Inflammatory macrophage treated with lipopolysaccharide for 1 hour (primary cell): ENCODE measurements at regions not wholly inside any gene's neighbourhood (a gene's known extent, or its start where the extent isn't known, plus 50 kb on each side); places are given as distances from the start of the nearest gene placed in this dataset.

Experiments
- DNase-seq, 2 donors: peaks; one replicate each; pipeline ENCODE4 v3.0.0-alpha.2; 2020 to 2022

DNA sequence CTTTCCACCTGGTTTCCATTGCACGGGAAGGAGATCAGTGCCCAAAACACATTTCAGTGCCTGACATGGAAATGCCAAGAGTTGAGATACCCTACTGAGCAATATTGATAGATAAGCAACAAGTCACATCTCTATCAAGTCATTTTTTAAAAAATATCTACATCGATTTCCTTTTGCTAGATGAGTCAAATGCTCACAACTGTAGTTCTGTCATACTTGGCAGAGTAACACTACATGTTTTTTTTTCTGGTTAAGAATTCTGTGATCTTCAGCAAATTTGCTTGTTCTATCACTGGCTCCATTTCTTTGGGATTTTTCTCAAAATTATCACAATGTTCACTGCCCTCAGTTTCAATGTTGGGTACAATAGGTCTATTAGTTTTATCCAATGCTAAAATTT is 145.4 kb downstream of the ZC3H11B start:
- DNase-seq, result no peak

DNA sequence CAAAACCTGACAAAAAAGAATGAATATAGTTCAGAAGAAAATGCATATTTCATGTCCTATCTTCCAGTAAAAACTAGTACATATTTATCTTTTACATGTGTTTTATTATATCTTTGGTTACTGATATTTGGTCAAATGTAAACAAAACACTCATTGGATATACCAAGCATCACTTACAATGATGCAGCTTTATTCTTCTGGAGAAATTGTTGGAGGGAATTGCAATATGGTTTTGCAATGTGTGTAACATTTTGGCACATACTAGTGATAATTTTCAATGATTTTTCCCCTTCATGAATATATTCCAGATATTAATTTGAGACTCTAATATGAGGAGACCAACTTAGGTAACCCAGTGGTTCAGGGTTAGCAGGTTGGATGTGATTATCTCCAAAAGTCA is 146.1 kb downstream of the ZC3H11B start:
- DNase-seq, result no peak

DNA sequence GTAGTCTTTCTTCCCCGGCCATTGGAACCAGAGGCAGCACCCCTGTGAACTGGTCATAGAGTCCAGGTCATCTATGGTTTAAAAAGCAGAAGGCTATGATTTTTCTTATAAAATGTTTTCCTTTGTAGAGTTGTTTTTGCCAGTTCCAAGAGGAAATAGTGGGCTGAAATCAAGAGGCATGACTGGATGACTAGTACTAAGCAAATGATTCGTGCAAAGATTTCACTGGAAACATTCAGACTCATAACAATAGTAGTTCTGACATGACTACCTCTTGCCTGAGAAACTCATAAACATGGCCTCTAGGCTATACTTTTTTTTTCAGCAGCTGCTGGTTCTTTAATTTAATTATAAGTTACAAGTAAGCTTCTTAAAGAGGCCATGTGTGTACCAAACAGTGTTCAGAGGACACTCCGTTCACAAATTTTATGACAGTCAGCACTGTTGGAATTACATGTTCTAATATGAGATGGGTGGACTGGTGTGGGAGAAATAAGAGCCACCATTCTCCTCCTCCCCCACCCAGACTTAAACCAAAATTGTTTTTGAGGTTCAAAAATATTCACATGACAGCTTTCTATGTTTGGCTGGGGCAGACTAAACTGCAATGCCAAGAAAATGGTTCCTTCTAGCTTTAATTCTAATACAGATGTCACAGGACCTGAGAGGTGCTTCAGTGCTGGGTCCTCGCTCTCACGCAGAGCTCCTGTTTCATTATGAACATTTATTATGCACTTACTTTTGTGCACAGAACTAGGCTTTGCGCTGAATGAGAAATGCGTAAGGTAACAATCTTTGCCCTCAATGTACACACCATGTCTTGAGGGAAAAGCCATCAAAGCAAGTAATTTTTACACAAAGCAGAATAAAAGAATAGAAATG is 147.5 kb downstream of the ZC3H11B start:
- DNase-seq, result peak; percentile 46 to 76

DNA sequence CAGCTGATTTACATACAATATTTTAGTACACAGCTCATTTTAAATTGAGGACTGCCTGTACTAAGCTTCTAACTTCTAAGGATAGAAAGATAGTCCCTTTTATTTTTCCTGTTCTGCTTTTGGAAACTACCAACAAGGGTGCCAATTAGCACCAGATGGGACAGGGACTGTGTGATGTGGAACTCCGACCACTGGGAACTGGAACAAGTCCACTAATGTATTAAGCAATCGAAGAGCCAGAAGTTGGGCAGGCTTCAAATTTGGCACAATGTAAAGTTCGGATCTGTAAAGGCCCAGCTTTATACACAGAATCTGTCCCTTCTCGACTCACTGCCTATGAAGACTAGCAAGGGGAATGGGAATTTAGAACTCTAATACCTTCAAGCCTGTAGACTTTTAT is 149.3 kb downstream of the ZC3H11B start:
- no peak for DNase-seq

DNA sequence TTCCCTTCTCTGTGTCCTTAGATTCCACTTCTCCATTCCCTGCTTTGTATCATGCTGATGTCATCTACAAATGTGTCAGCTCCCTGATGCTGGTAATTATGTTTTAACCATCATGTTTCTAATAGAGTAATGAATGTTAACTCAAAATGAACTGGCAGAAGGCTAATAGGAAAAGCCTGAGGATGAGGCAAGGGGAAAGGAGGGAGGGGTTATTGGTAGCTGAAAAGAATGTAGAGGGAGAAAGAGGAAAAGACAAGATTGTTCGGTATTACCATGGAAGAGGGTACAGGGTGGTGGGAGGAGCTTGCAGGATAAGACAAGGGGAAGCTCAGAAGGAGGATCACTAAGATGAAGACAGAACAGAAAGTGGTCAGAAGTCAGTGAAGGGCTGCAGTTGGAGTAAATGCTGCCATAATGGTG is 150.9 kb downstream of the ZC3H11B start:
- DNase-seq, result peak; percentile 40 to 44

DNA sequence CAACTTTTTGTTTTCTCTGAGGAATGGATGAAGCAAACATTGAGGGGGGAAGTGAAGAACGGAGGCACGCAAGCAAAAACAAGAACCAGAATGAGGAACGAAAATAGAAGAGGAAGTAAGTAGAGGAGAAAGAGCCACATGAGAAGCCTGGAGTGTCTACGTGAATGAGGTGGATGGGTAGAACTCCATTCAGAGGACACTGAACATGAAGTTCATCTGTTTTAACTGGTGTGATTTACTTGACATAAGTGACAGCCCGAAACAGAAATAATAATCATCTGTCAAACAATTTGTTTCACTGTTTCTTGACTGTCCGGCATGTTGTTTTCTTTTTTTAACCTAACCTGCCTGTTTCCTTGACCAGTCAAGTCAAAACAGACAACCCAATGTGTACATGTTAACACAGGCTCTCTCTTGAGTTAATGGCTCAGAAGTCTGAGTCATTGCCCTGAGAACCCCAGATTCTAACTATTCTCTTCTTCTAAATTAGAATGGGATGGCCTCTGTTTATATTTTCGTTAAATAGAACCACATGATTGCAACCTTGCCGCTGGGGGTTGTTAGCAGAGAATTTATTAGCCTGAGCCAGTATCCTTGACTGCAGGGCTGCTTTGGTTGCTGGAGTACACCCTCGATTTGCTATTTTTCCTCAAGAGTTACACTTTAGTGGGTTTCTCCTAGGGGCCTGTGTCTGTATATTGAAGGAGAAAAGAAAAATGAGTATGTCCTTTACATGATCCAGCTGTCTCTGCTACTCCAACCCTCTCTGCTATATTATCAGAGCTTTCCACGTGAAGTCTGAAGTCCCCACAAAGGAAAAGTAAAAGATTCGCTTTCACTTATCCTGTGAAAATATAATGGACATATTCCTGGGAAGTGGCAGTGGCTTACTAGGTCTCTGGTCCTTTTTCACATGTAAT is 151.7 kb downstream of the ZC3H11B start:
- DNase-seq, result peak; percentile 67 to 81

DNA sequence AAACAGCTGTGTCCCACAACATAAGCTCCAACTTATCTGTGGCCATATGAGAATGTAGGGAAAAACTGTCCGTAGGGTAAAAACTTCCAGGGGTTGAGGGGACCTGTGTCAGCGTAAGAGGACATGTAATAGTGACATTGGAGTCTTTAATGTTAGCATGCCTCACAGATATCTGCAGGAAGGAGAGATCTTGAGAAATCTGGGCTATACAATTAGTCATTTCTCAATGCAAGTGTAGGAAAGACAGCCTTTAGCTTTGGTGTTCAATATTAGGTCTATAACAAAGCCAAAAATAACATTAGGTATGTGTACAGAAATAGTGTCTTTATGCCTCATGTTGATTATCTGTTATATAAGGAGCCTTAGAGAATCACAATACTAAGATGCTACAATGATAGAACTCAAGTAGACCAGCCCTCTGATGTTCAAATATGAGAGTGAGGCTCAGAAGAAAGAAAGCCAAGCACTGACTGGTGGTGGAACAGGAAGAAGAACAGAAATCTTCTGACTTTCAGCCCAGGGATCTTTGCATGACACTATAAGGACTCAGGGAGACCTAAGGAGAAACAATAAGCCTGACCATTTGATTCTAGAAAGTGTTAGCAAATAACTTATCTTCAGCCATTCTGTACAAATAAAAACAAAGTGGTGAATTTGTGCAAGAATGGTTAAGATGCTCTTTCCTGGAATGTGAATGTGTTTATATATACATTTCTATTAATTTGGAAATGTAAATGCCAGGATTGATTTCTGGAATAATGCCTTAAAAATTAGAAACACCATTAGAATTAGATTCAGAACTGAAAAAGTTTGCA is 152.6 kb downstream of the ZC3H11B start:
- DNase-seq, result peak; percentile 27 to 28

DNA sequence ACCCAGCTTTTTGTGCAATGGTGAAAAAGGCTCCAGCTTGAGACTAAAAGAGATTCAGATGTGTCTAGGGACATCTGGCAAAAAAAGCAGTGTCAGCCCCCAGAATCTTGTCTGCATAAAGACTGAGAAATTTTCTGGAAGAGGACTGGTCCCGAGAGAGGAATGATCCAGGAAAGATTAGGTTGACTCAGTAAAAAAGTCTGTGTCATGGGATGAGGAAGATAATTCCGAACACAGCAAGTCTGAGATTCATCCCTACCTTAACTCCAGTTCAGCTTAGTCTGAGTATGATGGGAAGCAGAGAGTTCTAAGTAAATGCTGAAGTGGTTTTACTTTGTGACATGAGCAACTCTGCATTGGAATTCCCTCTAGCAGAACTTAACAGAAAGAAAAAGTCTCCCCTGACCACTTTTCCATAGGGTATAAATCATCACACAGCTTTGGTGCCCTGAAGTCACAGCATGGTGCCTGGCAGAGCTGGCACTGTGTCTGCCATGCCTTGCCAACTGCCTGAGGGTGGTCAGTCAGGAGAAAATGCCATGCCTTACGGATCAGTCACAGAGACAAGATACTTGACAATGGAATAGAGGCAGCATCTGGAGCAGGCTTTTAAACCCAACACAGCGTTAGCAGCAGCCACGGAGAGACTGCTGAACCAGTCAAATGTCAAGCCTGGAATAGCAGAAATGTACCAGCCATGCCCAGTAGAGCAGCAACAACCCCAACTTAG is 153.4 kb downstream of the ZC3H11B start:
- peak in 1 of 2 donors; percentile 6 for DNase-seq

DNA sequence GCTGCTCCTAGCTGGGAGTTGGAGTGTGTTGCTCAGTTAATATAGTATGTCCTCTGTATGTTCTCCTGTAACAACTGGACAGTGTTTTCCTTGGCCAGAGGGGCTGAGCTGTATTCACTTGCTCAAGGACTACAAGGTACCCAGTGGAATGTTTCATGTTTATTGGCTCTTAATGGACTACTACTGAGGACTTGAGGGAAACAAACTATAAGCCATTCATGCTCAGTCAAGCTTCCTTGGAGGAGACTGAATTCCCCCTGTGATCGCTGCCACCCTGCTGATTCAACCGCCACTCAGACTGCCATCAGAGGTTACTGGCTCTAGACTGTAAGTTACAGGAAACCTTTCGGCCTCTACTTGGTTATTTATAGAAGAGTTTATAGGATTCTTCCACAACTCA is 166.6 kb downstream of the ZC3H11B start:
- no peak for DNase-seq

DNA sequence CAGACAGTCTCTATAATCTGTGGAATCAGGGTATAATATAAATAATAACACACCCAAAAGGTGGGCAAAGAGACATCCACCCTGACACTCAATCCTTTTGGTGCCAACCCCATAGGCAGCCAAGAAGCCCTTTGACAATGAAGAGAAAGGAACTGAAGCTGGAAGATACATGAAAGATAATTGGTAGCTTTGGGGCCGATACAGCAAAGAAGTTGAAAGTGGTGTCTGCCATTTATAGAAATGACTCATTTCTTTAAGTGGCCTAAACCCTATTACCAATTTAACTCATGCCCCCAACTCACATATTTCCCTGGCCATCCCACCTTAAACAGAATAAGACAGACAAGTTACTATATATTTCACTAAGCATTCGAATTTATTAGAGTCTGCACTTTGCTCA is 167.0 kb downstream of the ZC3H11B start:
- DNase-seq, result no peak

DNA sequence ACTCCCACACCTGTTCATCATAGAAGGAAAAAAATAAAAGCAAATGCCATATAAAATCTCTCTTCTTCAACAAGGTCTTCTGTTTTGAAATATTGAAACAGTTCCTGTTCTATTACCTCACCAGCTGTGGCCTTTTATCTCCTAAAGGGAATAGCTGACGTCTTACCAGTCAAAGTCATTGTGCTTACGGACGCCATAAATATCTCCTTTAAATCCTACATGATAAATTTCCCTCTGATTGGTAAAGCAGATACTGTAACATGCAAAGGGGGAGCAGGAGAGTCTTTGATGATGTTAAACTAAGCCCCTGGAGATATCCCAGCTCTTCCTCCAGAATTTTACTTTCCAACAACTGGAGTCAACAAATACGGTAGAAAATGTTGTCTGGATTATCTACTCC is 168.4 kb downstream of the ZC3H11B start:
- DNase-seq, result no peak

DNA sequence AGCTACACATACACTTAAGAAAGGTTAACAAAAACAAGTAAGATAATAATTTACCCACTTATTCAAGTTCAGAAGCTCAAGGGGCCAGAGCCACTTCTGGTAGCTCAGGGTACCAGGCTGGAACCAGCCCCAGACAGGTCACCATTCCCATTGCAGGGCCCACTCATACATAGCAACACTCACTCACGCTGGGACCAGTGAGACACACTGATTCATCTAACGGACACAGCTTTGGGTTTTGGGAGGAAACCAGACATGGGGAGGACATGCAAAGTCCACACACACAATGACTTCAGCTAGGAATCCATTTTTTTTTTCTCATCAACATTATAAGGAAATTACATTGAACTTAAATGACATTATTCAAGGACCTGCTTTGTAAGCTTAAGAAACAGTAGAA is 169.1 kb downstream of the ZC3H11B start:
- no peak for DNase-seq

DNA sequence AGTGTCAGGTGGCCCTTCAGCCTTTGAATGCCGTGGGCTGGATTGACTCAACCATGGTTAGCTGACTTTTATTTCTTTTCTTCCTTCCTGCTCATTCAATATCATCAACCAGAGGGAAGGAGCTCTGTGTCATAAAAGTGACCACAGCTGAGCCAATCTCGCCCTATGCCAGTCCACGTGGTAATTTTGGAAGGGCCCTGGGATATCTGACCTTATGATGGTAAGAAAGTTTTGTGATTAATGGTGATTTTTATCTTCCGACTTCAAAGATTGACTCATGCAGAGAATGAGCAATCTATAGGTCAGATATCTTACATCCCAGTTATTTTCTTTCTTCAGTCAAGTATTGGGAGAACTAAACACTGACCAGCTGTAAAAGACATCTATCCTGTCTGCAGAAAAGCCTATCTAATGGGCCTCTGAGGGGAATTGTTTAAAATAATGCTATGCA is 170.3 kb downstream of the ZC3H11B start:
- peak in 1 of 2 donors; percentile 7 for DNase-seq

DNA sequence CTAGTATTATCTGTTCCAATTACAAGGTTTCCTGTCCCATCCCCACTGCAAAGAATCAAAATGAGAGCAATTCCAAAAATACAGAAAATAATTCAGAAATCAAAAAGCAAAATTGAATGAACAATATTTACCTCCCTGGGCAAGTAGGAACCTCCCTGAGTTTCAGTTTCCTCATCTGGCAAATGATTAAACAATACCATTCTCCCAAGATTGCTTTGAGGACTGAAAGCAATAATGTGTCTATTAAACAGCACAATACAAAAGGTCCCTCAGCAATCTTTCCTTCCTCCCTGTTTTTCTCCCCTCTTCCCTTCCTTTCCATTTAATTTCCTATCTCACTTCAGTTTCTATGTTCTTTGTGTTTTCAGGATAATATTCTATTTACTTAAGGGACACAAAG is 171.0 kb downstream of the ZC3H11B start:
- DNase-seq, result no peak

DNA sequence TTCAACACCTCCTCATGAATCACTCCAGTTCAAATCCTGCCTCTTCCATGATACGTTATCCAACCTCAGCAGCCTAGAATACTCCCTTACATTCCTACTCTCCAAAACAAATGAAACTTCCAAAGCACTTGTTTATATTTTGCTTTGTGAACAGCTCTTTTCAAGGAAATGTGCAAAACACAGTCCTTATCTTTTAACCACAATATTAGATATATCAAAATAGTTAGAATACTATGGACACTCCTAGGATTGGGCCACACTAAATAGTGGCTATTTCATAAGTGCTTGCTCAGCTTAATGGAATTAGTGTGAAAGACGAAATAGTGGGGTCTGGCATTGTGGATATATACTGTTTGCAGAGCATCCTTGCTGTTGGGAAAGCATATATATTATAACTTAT is 173.5 kb downstream of the ZC3H11B start:
- no peak for DNase-seq

DNA sequence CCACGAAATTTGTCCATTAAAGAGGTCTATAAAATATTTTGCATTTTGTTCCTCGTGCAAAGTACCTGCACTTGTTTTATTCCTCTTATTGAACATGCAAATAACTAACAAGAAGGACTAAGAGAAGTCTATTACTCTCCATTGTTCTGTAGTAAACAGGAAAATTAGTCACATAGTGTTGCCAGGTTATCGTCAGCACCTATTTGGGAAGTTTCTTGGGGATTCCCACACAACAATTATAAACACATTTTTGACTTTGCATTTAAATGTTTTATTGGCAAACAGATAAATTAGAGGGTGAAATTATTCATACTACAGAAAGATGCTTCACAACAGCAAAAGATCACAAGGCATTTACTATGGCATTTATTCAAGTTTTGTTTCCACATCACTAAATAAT is 174.5 kb downstream of the ZC3H11B start:
- no peak for DNase-seq

DNA sequence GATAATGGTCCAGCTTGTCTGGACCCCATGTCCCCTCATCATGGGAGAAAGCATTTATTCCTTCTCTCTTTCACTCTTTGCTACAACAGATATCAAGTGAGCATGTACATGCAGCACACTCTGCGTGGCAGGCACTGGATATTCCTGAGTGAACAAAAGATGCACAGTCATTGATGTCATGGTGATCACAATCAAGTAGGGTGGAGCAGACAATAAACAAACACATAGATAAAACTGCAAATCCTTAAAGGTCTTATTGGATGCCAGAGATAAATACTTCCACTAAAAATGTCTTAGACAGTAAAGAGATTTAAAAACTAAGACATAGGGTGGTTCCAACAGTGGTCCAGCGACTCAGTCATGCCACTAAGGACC is 178.0 kb downstream of the ZC3H11B start:
- DNase-seq, result no peak

DNA sequence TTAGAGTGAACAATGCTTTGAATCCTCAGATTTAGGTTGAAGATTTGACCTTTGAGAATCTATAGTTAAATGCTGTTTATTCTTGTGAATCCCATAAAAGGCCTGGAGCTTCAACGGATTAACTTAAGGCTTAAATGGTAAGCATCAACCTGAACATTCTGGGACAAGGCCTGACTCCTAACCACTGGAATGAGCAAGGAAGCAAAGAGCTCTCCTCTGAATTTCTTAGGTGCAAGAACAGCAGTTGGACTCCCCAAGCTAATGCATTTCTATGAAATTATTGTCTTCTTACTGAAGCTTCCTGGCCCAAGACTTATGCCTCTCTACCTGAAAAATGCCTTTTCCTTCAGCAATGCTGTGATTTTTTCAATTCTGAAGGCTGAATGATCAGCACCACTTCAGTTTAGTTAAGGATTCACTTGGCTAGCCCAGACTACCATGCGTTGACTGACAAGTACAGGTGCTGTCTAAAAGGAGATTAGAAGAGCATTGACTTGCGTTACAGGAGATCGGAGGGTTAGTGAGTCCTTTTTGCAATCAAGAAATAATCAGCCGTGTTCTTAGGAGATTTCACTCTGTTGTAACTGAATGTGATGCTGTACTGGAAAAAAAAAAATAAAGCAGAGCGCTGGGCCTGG is 178.5 kb downstream of the ZC3H11B start:
- DNase-seq, result no peak

DNA sequence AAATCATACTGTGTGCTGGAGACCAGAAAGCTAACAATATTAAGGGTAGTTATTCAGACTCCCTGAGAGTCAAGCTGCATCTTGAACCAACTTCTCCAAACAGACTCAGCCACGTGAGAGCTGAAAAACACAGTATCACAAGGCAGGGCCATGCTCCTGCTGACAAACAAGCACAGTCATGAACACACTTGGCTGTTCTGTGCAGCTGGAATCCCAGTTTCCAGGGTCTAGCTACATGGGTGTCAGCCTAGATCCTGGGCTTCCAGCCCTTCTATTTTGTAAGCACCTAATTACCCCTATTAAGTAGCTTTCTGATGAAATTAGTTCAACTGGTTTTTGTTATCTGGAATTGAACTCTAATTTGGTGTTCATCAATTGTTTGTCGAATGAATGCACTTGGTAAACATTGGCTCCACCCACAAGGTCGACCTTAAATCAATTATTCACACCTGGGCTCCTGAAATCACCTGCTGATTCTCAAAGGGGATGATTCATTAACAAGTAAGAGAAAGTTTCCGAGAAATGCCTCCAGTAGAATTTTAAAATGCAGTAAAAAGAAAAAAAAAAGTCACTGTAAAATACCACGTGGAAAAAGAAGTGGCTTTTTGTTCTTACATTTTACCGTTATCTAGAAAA is 179.3 kb downstream of the ZC3H11B start:
- no peak for DNase-seq

DNA sequence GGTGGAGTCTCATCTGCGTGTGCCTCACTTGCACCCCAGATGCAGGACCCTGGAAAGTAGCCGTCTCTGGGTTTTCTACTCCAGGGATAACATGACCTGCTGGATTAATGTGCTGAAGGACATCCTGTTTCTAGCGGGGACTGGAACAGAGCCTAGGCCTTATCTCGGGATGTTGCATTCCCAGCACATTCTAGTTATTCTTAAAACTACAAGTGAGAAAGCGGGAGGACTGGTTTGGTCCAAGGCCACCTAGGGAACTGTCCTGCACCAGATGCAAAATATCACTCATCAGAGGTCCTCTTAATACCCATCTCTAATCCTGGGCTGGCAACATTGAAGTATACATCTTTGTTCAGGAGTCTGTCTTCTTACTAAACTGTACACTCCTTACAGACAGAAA is 179.9 kb downstream of the ZC3H11B start:
- DNase-seq, result no peak

DNA sequence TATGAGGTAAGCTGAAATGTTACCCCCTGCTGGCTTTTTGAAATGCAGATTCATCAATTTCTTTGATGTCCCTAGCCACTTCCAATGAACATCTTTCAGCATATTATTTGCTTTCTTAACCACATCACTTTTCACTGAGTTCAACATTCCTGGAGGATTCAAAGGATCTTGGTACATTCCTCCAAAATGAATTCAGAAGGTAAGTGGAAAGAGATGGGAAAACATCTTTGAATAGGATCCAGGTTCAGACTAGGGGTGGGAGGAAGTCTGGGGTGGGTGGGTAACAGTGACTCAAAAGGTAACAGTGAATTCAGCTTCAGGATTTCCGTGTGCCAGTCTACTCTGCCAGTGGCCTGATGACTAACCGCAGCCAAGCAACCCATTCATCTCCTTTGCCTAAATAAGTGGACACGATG is 180.7 kb downstream of the ZC3H11B start:
- no peak for DNase-seq
